Endodermal cell (in vitro differentiated cells): ENCODE measurements at regions not wholly inside any gene's neighbourhood (a gene's known extent, or its start where the extent isn't known, plus 50 kb on each side); places are given as distances from the start of the nearest gene placed in this dataset.
"Not testable (repeated sequence)": the region's sequence is repeated elsewhere in the genome, so short reads cannot be mapped to it uniquely, and the experiment has no call there.

Experiments
- DNase-seq: peaks from one replicate; pipeline ENCODE4 v3.0.0-alpha.2; 2017
- H3K27ac ChIP-seq: 2 replicates; pipeline ENCODE4 v1.5.1; 2013; ENCODE audit warnings: mild to moderate bottlenecking, low read depth, low read length, moderate library complexity
- H3K27me3 ChIP-seq: 2 replicates; pipeline ENCODE4 v1.6.1; 2013; ENCODE audit warnings: mild to moderate bottlenecking, low read length, moderate library complexity; ENCODE audit not compliant: insufficient read depth, control insufficient read depth, poor library complexity, severe bottlenecking
- H3K36me3 ChIP-seq: 2 replicates; pipeline ENCODE4 v1.7.0; 2013; ENCODE audit warnings: mild to moderate bottlenecking, low read length, moderate library complexity; ENCODE audit not compliant: control insufficient read depth, insufficient read depth
- H3K4me1 ChIP-seq: one replicate; pipeline ENCODE4 v1.7.0; 2013; ENCODE audit warnings: low read length; ENCODE audit not compliant: control insufficient read depth, insufficient read depth
- H3K4me3 ChIP-seq: 2 replicates; pipeline ENCODE4 v1.5.1; 2013; ENCODE audit warnings: mild to moderate bottlenecking, low read length, moderate library complexity
- H3K9ac ChIP-seq: 2 replicates; pipeline ENCODE4 v1.6.1; 2013; ENCODE audit warnings: mild to moderate bottlenecking, low read length, moderate library complexity; ENCODE audit not compliant: poor library complexity, severe bottlenecking; ENCODE audit errors: extremely low read depth
- H3K9me3 ChIP-seq: 2 replicates; pipeline ENCODE4 v1.6.1; 2013; ENCODE audit warnings: mild to moderate bottlenecking, low read length, moderate library complexity; ENCODE audit not compliant: control insufficient read depth
- H3K27ac Mint-ChIP-seq: 2 replicates; pipeline ENCODE4 v1.8.0; 2020; ENCODE audit warnings: mixed read lengths
- H3K27me3 Mint-ChIP-seq: 2 replicates; pipeline ENCODE4 v1.8.0; 2021; ENCODE audit warnings: mild to moderate bottlenecking, mixed read lengths; ENCODE audit not compliant: insufficient read depth
- H3K36me3 Mint-ChIP-seq: 2 replicates; pipeline ENCODE4 v1.8.0; 2020; ENCODE audit warnings: low read depth, mixed read lengths
- H3K4me1 Mint-ChIP-seq: 2 replicates; pipeline ENCODE4 v1.8.0; 2020; ENCODE audit warnings: mixed read lengths
- H3K4me3 Mint-ChIP-seq: 2 replicates; pipeline ENCODE4 v1.8.0; 2020; ENCODE audit warnings: mild to moderate bottlenecking, moderate library complexity, mixed read lengths
- H3K9me3 Mint-ChIP-seq: 2 replicates; pipeline ENCODE4 v1.8.0; 2020; ENCODE audit warnings: mild to moderate bottlenecking, mixed read lengths
- WGBS, 2 experiments: methylation state at CpG; one replicate each; pipeline versions ENCODE4 v1.1.5 to v1.1.7; 2013; ENCODE audit warnings: missing lambda C conversion rate in 2 of 2, mixed read lengths in 1 of 2; ENCODE audit not compliant: insufficient coverage in 1 of 2, insufficient read length in 1 of 2; 5-methylcytosine and 5-hydroxymethylcytosine counted together
- TF ChIP-seq, protein P1 (sequence below): fragments of 200-600 bp; sonication (generic); conservative IDR thresholded peaks from 2 replicates; pipeline ENCODE4 v1.5.0; 2021; ENCODE audit warnings: antibody characterized with exemption, mild to moderate bottlenecking

DNA sequence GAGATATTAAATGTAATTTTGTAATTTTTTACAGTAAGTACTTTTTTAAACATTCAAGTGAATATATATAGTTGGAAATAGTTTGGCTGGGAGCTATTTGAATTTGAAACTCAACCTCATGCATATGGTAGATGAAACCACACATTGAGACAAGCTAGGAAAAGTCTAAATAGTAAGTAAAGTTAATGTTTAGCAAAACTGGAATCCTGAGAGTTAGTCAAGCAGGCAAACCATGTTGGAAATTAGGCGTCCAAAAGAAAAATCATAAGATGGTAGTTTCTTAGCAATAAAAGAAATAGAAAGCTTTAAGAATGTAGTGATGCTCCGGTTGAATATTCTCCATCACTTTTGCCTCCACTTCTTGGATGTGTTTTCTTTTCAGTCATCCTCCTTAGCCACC lies 657.1 kb upstream of the CDH10 start:
- Histone ChIP-seq H3K27ac (no peak overlapping the region), H3K36me3 (no peaks in the 10 kb centered on the region), H3K27me3 (no peaks in the 10 kb centered on the region), H3K4me1 (no peaks in the 10 kb centered on the region), H3K9me3 (no peaks in the 10 kb centered on the region), H3K9ac (no peak overlapping the region), H3K4me3 (no peak overlapping the region)
- WGBS, 2 experiments, result 97 to 100% methylated on average over 2 of the region's 2 CpGs
- TF ChIP-seq, protein P1, sequence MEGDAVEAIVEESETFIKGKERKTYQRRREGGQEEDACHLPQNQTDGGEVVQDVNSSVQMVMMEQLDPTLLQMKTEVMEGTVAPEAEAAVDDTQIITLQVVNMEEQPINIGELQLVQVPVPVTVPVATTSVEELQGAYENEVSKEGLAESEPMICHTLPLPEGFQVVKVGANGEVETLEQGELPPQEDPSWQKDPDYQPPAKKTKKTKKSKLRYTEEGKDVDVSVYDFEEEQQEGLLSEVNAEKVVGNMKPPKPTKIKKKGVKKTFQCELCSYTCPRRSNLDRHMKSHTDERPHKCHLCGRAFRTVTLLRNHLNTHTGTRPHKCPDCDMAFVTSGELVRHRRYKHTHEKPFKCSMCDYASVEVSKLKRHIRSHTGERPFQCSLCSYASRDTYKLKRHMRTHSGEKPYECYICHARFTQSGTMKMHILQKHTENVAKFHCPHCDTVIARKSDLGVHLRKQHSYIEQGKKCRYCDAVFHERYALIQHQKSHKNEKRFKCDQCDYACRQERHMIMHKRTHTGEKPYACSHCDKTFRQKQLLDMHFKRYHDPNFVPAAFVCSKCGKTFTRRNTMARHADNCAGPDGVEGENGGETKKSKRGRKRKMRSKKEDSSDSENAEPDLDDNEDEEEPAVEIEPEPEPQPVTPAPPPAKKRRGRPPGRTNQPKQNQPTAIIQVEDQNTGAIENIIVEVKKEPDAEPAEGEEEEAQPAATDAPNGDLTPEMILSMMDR, result no peak
- Mint-ChIP-seq H3K4me3 (no peak overlapping the region), H3K9me3 (peaks cover 2% of the 10 kb centered on the region), H3K36me3 (no peaks in the 10 kb centered on the region), H3K27me3 (no peaks in the 10 kb centered on the region), H3K4me1 (no peaks in the 10 kb centered on the region), H3K27ac (no peak overlapping the region)
- DNase-seq, result no peak

DNA sequence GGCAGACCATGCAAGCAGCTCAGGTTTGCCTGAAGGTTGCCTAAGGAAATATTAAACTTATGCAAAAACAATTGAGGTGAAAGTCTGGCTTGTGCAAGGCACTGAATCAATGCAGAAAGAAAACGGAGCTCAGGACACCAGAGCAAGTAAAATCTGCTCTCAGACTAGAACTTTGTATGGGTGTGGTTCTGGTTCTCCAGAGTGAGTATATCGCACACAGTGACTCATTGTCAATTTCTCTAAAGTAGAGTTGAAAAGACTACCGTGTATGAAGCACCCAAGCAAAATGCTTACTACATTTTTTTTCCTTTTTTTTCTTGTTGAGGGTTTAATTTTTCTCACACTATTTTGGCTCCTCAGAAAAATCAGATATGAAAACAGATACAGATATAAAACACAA lies 650.3 kb upstream of the CDH10 start:
- H3K4me1 ChIP-seq, result no peaks in the 10 kb centered on the region
- no peaks in the 10 kb centered on the region for H3K27me3 ChIP-seq
- TF ChIP-seq, protein P1, result no peak
- H3K27ac ChIP-seq, result no peak overlapping the region
- WGBS, 2 experiments, result 89 to 95% methylated on average over 2 to 3 of the region's 3 CpGs
- no peaks in the 10 kb centered on the region for H3K9me3 Mint-ChIP-seq
- no peak for DNase-seq
- no peaks in the 10 kb centered on the region for H3K4me1 Mint-ChIP-seq
- H3K36me3 Mint-ChIP-seq, result no peaks in the 10 kb centered on the region
- H3K9ac ChIP-seq, result no peak overlapping the region
- H3K9me3 ChIP-seq, result no peaks in the 10 kb centered on the region
- H3K4me3 Mint-ChIP-seq, result no peak overlapping the region
- H3K27me3 Mint-ChIP-seq, result no peaks in the 10 kb centered on the region
- no peaks in the 10 kb centered on the region for H3K36me3 ChIP-seq
- H3K4me3 ChIP-seq, result no peak overlapping the region
- no peak overlapping the region for H3K27ac Mint-ChIP-seq

DNA sequence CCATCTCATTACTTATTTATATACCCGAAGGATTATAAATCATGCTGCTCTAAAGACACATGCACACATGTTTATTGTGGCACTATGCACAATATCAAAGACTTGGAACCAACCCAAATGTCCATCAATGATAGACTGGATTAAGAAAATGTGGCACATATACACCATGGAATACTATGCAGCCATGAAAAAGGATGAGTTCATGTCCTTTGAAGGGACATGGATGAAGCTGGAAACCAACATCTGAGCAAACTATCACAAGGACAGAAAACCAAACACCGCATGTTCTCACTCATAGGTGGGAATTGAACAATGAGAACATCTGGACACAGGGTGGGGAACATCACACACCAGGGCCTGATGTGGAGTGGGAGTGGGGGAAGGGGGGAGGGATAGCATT lies 645.0 kb upstream of the CDH10 start:
- H3K27me3 ChIP-seq, H3K27ac Mint-ChIP-seq, H3K36me3 ChIP-seq, H3K9me3 Mint-ChIP-seq, H3K4me1 Mint-ChIP-seq, H3K4me1 ChIP-seq, H3K9ac ChIP-seq, H3K4me3 Mint-ChIP-seq, H3K36me3 Mint-ChIP-seq, H3K27me3 Mint-ChIP-seq, H3K4me3 ChIP-seq, H3K9me3 ChIP-seq, H3K27ac ChIP-seq, DNase-seq: not testable (repeated sequence)
- WGBS, 2 experiments, result 98 to 100% methylated on average over 1 to 2 of the region's 2 CpGs

DNA sequence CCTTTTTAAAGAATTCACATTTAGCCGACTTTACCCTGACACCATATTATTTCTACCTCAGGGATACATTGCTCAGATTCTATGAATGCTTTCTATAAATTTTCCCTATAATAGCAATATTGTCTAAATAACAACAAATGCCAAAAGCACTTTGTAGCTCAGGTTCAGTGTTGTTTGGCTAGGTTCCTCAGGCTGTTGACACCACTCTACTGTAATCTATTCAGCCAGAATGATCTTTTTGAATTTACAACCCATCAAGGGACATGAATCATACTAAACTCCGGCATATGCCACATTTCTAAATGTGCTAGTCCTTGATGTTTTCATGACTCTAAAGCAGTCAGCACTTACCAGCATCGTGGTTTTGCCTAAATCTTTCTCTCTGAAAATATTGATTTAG lies 641.5 kb upstream of the CDH10 start:
- Mint-ChIP-seq H3K36me3 (peaks cover 2% of the 10 kb centered on the region), H3K4me3 (no peak overlapping the region), H3K27me3 (no peaks in the 10 kb centered on the region), H3K9me3 (peaks cover 5% of the 10 kb centered on the region), H3K4me1 (no peaks in the 10 kb centered on the region), H3K27ac (no peak overlapping the region)
- Histone ChIP-seq H3K9me3 (no peaks in the 10 kb centered on the region), H3K27ac (no peak overlapping the region), H3K4me1 (no peaks in the 10 kb centered on the region), H3K27me3 (no peaks in the 10 kb centered on the region), H3K4me3 (no peak overlapping the region), H3K36me3 (no peaks in the 10 kb centered on the region), H3K9ac (no peak overlapping the region)
- TF ChIP-seq, protein P1, result no peak
- WGBS, 2 experiments, result 83 to 100% methylated on average over 2 to 3 of the region's 3 CpGs
- no peak for DNase-seq
